ENCODE measurements at regions not wholly inside any gene's neighbourhood (a gene's known extent, or its start where the extent isn't known, plus 50 kb on each side); places are given as distances from the start of the nearest gene placed in this dataset.

GRCh38 chr4:167613381-167613780, 379.1 kb upstream of the SPOCK3 start:
- DNase-seq = no peak
- no peaks in the 10 kb centered on the region for H3K27me3 ChIP-seq
- no peaks in the 10 kb centered on the region for H3K9me3 ChIP-seq (replicated peaks in 1 of 3)
- intact Hi-C loops (cut with DNase I) = no loop called here
- no peaks in the 10 kb centered on the region for H3K4me1 ChIP-seq (replicated peaks in 1 of 2)
- H3K4me3 ChIP-seq = no peak overlapping the region
- H3K27ac ChIP-seq = no peak overlapping the region
- 58 to 69% (median 63%) methylated on average over 3 of the region's 3 CpGs for WGBS, 4 donors
- TF ChIP-seq CTCF (IDR thresholded peaks at IDR 0.05) (no peak), POLR2A (IDR thresholded peaks at IDR 0.05) (no peak)
- H3K36me3 ChIP-seq (replicated peaks in 1 of 2) = no peaks in the 10 kb centered on the region

- DNase-seq = no peak
- Histone ChIP-seq H3K9me3 (replicated peaks in 1 of 3) (no peaks in the 10 kb centered on the region), H3K27me3 (no peaks in the 10 kb centered on the region), H3K4me3 (no peak overlapping the region), H3K36me3 (replicated peaks in 1 of 2) (no peaks in the 10 kb centered on the region), H3K27ac (no peak overlapping the region), H3K4me1 (replicated peaks in 1 of 2) (no peaks in the 10 kb centered on the region)
- 38 to 60% (median 40%) methylated on average over 3 of the region's 3 CpGs for WGBS, 4 donors
- TF ChIP-seq CTCF (IDR thresholded peaks at IDR 0.05) = no peak
- no peak for TF ChIP-seq POLR2A (IDR thresholded peaks at IDR 0.05)
- intact Hi-C loops (cut with DNase I) = no loop called here
Measured at GRCh38 chr4:167614866-167615265, 380.6 kb upstream of the SPOCK3 start.

GRCh38 chr4:167616476-167616875, 382.2 kb upstream of the SPOCK3 start:
- Histone ChIP-seq H3K4me3 (no peak overlapping the region), H3K36me3 (replicated peaks in 1 of 2) (no peaks in the 10 kb centered on the region), H3K4me1 (replicated peaks in 1 of 2) (no peaks in the 10 kb centered on the region), H3K9me3 (replicated peaks in 1 of 3) (no peaks in the 10 kb centered on the region), H3K27ac (no peak overlapping the region), H3K27me3 (no peaks in the 10 kb centered on the region)
- DNase-seq = no peak
- 0 to 40% (median 0%) methylated on average over 1 of the region's 1 CpG for WGBS, 4 donors
- TF ChIP-seq CTCF (IDR thresholded peaks at IDR 0.05) (no peak), POLR2A (IDR thresholded peaks at IDR 0.05) (no peak)
- intact Hi-C loops (cut with DNase I) = no loop called here

GRCh38 chr4:167622481-167623240, 388.4 kb upstream of the SPOCK3 start:
- peak; percentile 30 to 73 (median 53) for DNase-seq
- H3K36me3 ChIP-seq (replicated peaks in 1 of 2) = no peaks in the 10 kb centered on the region
- no peaks in the 10 kb centered on the region for H3K4me1 ChIP-seq (replicated peaks in 1 of 2)
- intact Hi-C loops (cut with DNase I) = loop anchor here in 1 of 2 donors (10.0 kb wide), 1 partner anchor 1458 kb away; no protein-coding TSS in a partner anchor
- H3K4me3 ChIP-seq = no peak overlapping the region
- TF ChIP-seq POLR2A (IDR thresholded peaks at IDR 0.05) = no peak
- TF ChIP-seq CTCF (IDR thresholded peaks at IDR 0.05) = peak; percentile 32 to 71 (median 53)
- H3K9me3 ChIP-seq (replicated peaks in 1 of 3) = no peaks in the 10 kb centered on the region
- H3K27me3 ChIP-seq = no peaks in the 10 kb centered on the region
- no peak overlapping the region for H3K27ac ChIP-seq
- WGBS, 4 donors = 43 to 49% (median 45%) methylated on average over 9 to 10 of the region's 10 CpGs

All from adrenal gland (tissue), 9 donors.